Activated CD8-positive, alpha-beta memory T cell treated with anti-CD3 and anti-CD28 coated beads, Interleukin-2, amount 50 U/mL, for 24 hours (primary cell): ENCODE measurements at regions not wholly inside any gene's neighbourhood (a gene's known extent, or its start where the extent isn't known, plus 50 kb on each side); places are given as distances from the start of the nearest gene placed in this dataset.

Experiments used
- DNase-seq: peaks from one replicate; pipeline ENCODE4 v3.0.0-alpha.2; 2020; ENCODE audit errors: extremely low read depth

DNA sequence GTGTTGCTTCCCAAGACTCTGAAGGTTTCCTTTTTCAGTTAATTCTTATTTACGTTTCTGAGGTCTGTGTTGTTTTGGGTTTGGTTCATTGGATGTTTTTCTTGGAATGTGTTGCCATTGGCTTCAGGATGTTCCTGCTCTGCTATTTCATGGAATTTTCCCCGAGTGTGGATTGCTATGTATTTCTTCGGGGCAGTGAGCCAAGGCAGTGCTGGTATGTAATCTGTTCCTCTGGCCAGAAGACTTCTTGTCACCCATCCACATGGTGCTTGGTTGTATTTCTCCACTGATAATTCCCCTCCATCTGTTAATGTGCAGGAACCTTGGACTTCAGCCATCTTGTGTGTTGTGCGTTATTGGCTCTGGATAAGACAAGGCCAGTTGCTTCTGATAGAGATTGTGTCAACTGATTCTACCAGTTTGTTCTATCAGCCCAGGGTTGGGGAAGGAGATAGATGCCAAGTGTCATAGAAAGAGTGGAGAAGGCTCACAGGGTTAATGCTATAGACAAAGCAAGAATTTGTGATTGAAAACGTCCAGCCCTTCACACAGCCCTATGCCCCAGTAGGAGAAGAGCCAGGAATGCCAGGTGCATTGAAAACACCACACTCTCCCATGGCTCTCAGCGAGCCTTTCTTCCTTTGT lies 505.2 kb downstream of the PLPP3 start:
- DNase-seq = no peak

DNA sequence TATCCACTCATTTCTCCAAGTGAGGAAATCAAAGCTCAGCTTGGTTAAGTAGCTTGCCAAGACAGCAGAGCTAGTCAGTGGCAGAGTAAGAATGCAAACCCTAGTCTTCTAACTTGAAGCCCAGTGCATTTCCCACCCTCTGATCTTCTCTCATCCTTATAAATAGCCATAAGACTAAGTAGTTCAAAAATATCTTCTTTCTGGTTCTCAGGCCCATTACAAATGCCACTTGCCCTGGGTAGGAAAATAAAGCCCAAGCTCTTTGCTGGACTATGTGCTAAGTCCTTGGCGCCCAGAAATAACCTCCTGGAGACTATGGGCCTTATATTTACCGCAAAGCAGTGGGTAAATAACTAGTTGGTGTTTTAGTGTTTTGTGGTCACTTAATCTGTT lies 505.8 kb downstream of the PLPP3 start:
- no peak for DNase-seq

- no peak for DNase-seq
Observed at GRCh38 chr1:56073206-56073605, 506.2 kb downstream of the PLPP3 start.

DNA sequence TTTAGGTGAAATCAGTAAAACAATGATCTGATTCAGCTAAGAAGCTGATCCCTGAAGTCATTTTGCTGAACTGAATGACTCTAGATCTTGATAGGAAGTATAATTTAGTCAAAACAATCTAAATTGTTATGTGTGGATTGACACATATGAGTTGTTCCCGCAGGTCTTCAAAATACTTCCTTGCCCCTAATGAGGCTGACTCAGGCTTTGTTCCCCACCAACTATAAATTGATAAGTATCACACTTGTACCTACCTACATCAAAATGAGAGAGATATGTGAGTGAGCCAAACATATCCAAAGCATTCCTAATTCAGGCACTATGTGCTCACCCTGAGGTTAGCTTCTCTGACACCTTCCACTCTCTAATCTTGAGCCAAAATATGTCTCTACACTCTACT lies 507.1 kb downstream of the PLPP3 start:
- DNase-seq = no peak

DNA sequence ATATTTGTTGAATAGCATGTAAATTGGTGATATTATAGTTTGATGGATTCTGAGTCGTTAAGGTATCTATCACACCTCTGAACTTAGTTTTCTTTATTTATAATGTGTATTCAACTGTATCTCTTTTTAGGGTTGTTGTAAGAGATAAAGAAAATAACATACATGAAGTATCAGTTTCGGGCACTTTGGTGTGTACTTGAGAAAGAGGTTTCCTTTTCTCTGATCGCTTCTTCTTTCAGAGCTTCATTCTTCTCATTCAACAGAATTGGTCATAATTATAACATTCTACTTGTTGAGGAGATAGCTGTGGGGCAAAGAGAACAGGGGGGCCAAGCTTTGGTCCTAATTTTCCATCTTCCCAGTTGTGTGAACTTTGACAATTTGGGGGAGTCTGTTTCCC lies 508.0 kb downstream of the PLPP3 start:
- DNase-seq = no peak

DNA sequence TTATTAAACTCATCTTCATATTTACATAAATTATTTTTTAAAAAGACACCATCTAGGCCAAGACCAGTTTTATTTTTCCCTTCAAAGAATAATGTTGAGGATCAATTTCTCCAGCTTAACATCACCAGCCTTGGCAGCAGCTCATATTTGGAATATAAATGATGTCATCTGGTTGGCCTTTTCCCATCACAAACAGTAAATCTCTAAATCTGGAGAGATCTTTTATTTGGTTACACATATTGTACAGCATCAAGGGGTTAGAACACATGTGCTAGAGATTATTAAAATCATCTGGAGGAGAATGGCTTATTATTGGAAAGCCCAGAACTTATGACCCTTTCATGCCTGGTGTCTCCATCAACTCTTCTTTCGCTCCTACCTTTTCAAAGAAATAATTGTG lies 508.8 kb downstream of the PLPP3 start:
- no peak for DNase-seq

- no peak for DNase-seq
Observed at GRCh38 chr1:56069824-56070223, 509.5 kb downstream of the PLPP3 start.

DNA sequence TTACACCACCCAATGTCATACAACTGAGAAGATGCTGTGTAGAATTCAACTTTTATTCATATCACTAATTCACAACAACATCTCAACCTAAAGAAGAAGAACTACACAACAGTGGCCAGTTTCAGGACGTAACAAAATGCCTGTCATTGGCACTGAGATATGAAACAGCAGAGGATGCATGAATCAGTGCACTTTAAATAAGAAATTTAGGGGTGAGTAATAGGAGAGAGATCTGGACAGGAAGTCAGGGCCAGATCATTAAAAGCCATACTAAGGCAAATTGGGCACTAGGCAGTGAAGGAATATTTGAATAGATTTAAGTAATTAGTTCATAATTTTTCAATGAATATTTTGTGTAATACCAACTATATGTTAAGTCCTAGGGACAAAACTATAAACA lies 510.5 kb downstream of the PLPP3 start:
- no peak for DNase-seq

GRCh38 chr1:56068210-56068609 lies 511.2 kb downstream of the PLPP3 start:
- no peak for DNase-seq

GRCh38 chr1:56065729-56066128 lies 513.6 kb downstream of the PLPP3 start:
- no peak for DNase-seq

GRCh38 chr1:56064705-56065104 lies 514.7 kb downstream of the PLPP3 start:
- DNase-seq = no peak

DNA sequence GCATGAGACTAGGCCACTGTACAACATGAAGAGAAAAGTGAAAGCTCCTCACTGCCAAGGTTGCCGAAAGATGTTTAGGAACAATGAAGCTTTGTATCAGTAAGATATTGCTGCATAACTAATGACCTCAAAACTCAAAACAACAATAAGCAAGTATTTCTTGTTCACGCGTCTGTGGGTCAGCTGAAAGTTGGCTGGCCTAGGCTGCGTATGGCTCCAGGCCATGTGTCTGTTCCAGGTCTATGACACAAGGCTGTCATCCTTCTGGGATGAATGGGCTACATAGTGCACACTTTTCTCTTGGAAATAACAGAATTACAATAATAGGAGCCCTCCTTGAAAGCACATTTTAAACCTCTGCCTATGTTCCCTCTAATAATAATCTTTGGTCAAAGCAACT lies 515.9 kb downstream of the PLPP3 start:
- no peak for DNase-seq

- DNase-seq = no peak
Observed at GRCh38 chr1:56062625-56063024, 516.7 kb downstream of the PLPP3 start.

- DNase-seq = no peak
Observed at GRCh38 chr1:56061824-56062223, 517.5 kb downstream of the PLPP3 start.

DNA sequence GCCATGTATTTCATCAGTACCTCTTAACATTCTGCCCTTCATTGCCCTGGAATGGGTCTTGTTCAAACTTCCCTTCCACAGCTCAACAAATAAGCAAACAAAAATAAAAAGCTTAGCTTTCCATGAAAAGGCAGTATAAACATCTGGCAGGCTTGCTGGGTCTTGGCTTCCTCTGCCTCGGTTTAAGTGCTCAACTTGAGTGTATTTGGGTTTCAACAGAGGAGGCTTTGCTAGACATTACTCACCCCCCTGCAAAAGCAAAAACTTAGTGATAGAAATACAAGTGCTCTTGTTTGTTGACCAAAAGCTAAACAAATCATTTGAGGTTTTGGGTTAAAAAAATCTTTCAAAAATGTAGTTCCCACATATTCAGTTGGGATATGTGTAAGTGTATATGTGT lies 518.5 kb downstream of the PLPP3 start:
- DNase-seq = no peak

DNA sequence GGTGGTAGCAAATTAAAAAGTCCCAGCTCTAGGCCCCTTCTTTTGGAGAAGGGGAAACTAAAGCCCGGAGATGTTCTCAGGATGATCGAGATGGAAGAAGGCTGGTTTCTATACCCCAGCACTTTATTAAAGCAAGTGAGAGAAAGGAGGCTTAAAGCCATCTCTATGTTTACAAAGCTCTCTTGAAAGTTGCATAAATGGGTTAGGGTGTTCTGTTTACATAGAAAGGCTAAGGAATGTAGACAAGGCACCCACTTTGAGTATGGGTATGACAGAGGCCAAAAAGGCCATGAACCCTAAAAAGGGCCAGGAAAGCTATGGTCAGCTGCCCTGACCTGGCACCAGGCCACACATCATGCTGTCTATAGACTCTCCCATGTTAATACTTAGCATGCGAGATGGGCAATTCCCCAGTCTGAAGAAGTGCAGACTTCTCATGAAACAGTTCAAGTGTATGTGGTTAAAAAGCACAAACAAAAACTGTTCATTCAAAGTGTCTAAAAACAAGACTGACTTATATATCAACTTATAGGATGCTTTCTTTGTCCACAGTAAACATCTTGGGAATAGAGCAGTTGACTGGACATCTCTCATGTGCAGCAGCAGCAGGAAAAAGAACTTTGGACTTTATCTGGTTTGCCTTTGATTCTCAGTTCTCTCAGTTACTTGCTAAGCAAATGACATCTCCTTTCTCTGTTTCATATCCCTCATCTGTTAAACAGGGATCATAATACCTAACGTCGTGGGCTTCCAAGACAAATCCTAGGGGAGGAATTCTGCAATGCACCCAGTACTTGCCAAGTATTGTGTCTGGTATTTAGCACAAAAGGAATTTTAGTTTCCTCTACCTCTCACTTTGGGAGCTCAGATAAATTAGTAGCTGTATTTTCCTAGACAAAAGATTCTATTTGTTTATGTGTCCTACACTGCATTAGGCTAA lies 521.6 kb downstream of the PLPP3 start:
- DNase-seq = no peak

DNA sequence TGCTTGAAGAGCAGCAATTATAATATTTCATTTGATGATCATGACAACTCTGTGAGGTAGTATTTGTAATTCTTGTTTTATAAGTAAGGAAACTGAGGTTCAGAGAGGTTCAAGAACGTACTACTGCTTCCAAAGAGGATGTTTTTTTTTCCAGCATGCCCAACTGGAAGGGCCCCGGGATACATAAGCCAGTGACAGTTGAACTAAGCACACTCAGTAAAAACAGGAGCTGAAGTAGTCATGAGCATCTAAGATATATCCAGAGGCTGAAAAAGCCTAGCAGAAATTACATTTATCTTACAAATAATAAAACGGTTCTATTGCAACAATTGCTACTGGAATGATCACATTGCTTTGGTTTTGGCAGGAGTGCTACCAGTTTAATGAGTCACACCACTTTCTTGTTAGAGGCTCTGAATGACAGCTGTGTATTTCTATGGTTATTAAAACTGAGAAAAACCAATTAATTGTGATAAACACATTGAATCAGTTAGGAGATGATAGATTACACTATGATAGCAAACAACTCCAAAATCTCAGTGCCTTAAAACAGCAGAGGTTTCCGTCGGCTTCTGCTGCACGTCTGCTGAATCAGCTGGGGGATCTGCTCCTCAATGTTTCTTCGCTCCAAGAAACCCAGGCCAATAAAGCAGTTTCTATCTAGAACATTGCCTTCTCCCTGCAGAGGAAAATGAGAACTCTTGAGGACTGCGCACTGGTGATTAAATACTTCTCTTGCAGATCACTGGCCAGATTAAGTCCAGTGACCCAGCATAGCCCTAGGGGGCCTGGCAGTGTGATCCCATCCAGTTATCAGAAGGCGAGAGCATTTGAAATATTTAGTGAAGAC lies 522.7 kb downstream of the PLPP3 start:
- no peak for DNase-seq

DNA sequence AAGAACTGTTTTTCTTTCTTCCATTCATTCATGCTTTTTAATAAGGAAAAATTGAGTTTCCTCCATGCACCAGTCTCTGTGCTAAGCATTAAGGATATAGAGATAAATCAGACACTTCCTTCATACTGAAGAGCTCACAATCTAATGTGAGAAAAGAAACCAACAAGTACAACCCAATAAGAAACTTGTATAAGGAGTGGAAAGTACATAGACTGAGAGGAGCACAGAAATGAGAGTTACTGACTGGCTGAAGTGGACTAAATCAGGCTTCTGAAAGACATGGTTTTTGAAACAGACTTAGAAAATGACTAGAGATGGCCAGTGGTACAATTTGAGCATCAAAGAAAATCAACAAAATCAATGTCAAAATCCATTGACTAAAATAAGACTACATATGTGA lies 524.4 kb downstream of the PLPP3 start:
- no peak for DNase-seq

DNA sequence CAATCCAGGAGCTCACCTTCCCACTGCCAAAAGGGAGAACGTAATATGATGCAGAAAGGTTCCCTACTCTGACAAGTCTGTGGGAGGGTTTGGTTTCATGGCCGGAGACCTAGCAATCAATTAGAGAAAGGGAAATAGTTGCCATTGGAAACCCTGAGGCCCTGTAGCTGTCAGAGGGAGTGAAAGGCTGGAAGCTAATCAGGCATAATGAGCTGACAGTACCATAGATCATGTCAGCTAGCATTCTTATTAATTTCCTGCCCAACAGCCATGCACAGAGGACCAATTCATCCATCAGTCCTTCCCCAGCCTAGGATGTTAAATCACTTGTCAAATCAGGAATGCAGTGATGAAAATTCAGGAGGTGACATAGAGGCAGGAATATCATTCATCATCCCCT lies 527.3 kb downstream of the PLPP3 start:
- DNase-seq = no peak

GRCh38 chr1:56050911-56051310 lies 528.5 kb downstream of the PLPP3 start:
- no peak for DNase-seq

- DNase-seq = no peak
Observed at GRCh38 chr1:56045477-56045876, 533.9 kb downstream of the PLPP3 start.

- DNase-seq = no peak
Observed at GRCh38 chr1:56045062-56045461, 534.3 kb downstream of the PLPP3 start.
